ENCODE measurements at regions not wholly inside any gene's neighbourhood (a gene's known extent, or its start where the extent isn't known, plus 50 kb on each side); places are given as distances from the start of the nearest gene placed in this dataset.

DNA sequence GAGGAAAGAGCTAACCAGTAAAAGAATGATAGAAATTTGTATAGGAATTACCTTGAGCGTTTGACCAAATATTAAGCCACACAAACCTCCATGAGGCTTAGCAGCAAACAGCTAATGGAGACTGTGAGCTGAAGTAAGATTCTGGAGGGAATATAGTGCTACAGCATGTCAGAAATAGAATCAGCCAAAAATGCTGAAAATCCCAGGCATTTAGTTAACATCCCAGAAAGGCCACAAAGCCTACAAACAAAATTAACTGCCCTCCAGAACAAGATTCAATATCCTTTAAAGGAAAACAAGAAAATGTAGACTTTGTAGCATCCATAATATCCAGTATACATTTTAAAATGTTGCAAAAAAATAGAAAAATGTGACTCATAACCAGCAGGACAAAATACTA lies 257.8 kb upstream of the TUSC1 start:
- peaks cover 20% of the 10 kb centered on the region for H3K27me3 Mint-ChIP-seq (ENCODE audit: low read depth)
- H3K9me3 Mint-ChIP-seq (ENCODE audit: low read depth), result peaks cover 3% of the 10 kb centered on the region
- H3K4me3 Mint-ChIP-seq (ENCODE audit: unreplicated experiment), result no peak overlapping the region
- H3K4me1 Mint-ChIP-seq (ENCODE audit: low read depth), result peaks cover 8% of the 10 kb centered on the region
- H3K36me3 Mint-ChIP-seq (ENCODE audit: low read depth), result peaks cover 1% of the 10 kb centered on the region
- no peak overlapping the region for H3K27ac Mint-ChIP-seq (ENCODE audit: unreplicated experiment)
- DNase-seq (ENCODE audit: low spot score), result no peak
- no peak for TF ChIP-seq CTCF (IDR thresholded peaks at IDR 0.05)

GRCh38 chr9:25935188-25935587 lies 256.9 kb upstream of the TUSC1 start:
- Mint-ChIP-seq H3K36me3 (ENCODE audit: low read depth) (peaks cover 1% of the 10 kb centered on the region), H3K9me3 (ENCODE audit: low read depth) (peaks cover 11% of the 10 kb centered on the region), H3K4me3 (ENCODE audit: unreplicated experiment) (no peak overlapping the region), H3K4me1 (ENCODE audit: low read depth) (peaks cover 8% of the 10 kb centered on the region), H3K27me3 (ENCODE audit: low read depth) (peaks cover 20% of the 10 kb centered on the region), H3K27ac (ENCODE audit: unreplicated experiment) (no peak overlapping the region)
- DNase-seq (ENCODE audit: low spot score), result no peak
- no peak for TF ChIP-seq CTCF (IDR thresholded peaks at IDR 0.05)

GRCh38 chr9:25918761-25919160 lies 240.5 kb upstream of the TUSC1 start:
- H3K27ac Mint-ChIP-seq (ENCODE audit: unreplicated experiment), result no peak overlapping the region
- no peak overlapping the region for H3K4me3 Mint-ChIP-seq (ENCODE audit: unreplicated experiment)
- TF ChIP-seq CTCF (IDR thresholded peaks at IDR 0.05), result no peak
- peaks cover 7% of the 10 kb centered on the region for H3K27me3 Mint-ChIP-seq (ENCODE audit: low read depth)
- peaks cover 17% of the 10 kb centered on the region for H3K4me1 Mint-ChIP-seq (ENCODE audit: low read depth)
- no peaks in the 10 kb centered on the region for H3K36me3 Mint-ChIP-seq (ENCODE audit: low read depth)
- no peaks in the 10 kb centered on the region for H3K9me3 Mint-ChIP-seq (ENCODE audit: low read depth)
- no peak for DNase-seq (ENCODE audit: low spot score)

DNA sequence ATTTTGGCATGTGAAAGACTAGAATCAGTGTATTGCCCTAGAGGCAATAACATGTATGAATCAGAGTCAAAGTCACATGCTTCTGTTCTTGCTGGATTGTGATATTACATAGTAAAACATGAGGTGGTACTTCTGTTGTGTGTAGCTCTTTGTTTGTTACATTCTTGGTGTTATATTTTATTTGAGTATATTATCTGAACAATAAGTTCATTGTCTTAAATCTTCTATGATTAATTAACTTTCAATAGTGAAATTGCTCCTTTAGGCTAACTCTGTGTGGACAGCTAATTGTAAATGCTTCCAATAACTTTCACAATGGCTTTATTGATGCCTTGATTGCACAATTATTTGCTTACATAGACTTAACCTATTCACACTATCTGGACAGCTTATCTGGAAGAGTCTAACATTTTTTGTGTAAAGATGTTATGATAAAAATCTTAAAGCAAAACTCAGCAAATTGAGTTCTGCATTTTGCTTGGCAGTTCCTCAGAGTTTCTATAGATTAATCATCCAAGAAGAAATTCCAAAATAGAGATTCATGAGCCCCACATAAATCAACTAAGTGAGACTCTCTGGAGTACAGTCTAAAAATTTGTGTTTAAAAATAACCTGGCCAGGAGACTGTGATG lies 239.6 kb upstream of the TUSC1 start:
- no peaks in the 10 kb centered on the region for H3K9me3 Mint-ChIP-seq (ENCODE audit: low read depth)
- no peak for DNase-seq (ENCODE audit: low spot score)

DNA sequence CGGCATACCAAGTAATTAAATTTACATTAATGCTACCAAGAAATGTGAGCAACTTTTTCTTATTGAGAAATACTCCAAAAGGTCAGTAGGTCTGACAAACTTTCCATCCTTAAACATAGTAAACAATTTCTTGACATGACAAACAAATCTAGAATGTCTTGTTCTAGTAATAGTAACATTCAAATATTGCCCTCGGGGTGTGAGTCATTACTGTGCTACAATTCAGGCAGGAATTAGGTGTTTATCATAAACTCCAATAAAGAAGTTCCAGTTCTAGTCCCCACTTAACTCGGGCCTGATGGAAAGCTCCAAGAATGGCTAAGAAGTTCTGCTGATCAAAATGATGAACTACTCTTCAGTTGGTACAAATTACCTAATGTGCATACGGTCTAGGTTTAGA lies 235.6 kb upstream of the TUSC1 start:
- Mint-ChIP-seq H3K27ac (ENCODE audit: unreplicated experiment) (no peak overlapping the region), H3K9me3 (ENCODE audit: low read depth) (peaks cover 3% of the 10 kb centered on the region), H3K27me3 (ENCODE audit: low read depth) (peaks cover 5% of the 10 kb centered on the region), H3K4me3 (ENCODE audit: unreplicated experiment) (no peak overlapping the region), H3K36me3 (ENCODE audit: low read depth) (no peaks in the 10 kb centered on the region), H3K4me1 (ENCODE audit: low read depth) (peaks cover 17% of the 10 kb centered on the region)
- TF ChIP-seq CTCF (IDR thresholded peaks at IDR 0.05), result no peak
- DNase-seq (ENCODE audit: low spot score), result no peak

More for the DNA sequence above, 239.6 kb upstream of the TUSC1 start:
- H3K4me3 Mint-ChIP-seq (ENCODE audit: unreplicated experiment), result no peak overlapping the region
- H3K27ac Mint-ChIP-seq (ENCODE audit: unreplicated experiment), result no peak overlapping the region
- H3K27me3 Mint-ChIP-seq (ENCODE audit: low read depth), result peaks cover 5% of the 10 kb centered on the region
- peaks cover 17% of the 10 kb centered on the region for H3K4me1 Mint-ChIP-seq (ENCODE audit: low read depth)
- TF ChIP-seq CTCF (IDR thresholded peaks at IDR 0.05), result no peak
- no peaks in the 10 kb centered on the region for H3K36me3 Mint-ChIP-seq (ENCODE audit: low read depth)
